ENCODE measurements at regions not wholly inside any gene's neighbourhood (a gene's known extent, or its start where the extent isn't known, plus 50 kb on each side); places are given as distances from the start of the nearest gene placed in this dataset.
"Not testable (repeated sequence)": the region's sequence is repeated elsewhere in the genome, so short reads cannot be mapped to it uniquely, and the experiment has no call there.

- WGBS, 2 donors (ENCODE audit: low coverage in 1 of 2): 89 to 94% methylated on average over 1 of the region's 1 CpG
- Histone ChIP-seq H3K4me1 (no peaks in the 10 kb centered on the region), H3K4me3 (no peak overlapping the region), H3K27ac (no peak overlapping the region), H3K9me3 (no peaks in the 10 kb centered on the region), H3K27me3 (no peaks in the 10 kb centered on the region), H3K36me3 (no peaks in the 10 kb centered on the region)
- TF ChIP-seq, protein P1, sequence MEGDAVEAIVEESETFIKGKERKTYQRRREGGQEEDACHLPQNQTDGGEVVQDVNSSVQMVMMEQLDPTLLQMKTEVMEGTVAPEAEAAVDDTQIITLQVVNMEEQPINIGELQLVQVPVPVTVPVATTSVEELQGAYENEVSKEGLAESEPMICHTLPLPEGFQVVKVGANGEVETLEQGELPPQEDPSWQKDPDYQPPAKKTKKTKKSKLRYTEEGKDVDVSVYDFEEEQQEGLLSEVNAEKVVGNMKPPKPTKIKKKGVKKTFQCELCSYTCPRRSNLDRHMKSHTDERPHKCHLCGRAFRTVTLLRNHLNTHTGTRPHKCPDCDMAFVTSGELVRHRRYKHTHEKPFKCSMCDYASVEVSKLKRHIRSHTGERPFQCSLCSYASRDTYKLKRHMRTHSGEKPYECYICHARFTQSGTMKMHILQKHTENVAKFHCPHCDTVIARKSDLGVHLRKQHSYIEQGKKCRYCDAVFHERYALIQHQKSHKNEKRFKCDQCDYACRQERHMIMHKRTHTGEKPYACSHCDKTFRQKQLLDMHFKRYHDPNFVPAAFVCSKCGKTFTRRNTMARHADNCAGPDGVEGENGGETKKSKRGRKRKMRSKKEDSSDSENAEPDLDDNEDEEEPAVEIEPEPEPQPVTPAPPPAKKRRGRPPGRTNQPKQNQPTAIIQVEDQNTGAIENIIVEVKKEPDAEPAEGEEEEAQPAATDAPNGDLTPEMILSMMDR (IDR thresholded peaks at IDR 0.05): no peak
- TF ChIP-seq POLR2AphosphoS5 (IDR thresholded peaks at IDR 0.05): no peak
- no peak for TF ChIP-seq POLR2A (IDR thresholded peaks at IDR 0.05)
- TF ChIP-seq EP300 (IDR thresholded peaks at IDR 0.05; ENCODE audit: low read depth): no peak
- DNase-seq: no peak
- in situ Hi-C loops (cut with MboI; ENCODE audit: low pct_ligation_motif_present in 1 of 4, low pct_unique_long_range_greater_than_20kb in 1 of 4, low sequenced_read_pairs in 3 of 4): loop anchor here in 3 of 4 donors (25.0 kb wide), 2 partner anchors 566 to 991 kb away; no protein-coding TSS in a partner anchor
- intact Hi-C loops (cut with DNase I; ENCODE audit: low total_unique reads): no loop called here
These were observed 709.0 kb upstream of the SEMA3D start for GRCh38 chr7:85895835-85896234.

- 80 to 83% methylated on average over 5 of the region's 5 CpGs for WGBS, 2 donors (ENCODE audit: low coverage in 1 of 2)
- H3K4me3 ChIP-seq, H3K4me1 ChIP-seq, DNase-seq, H3K27me3 ChIP-seq, H3K36me3 ChIP-seq, H3K9me3 ChIP-seq, H3K27ac ChIP-seq: not testable (repeated sequence)
- intact Hi-C loops (cut with DNase I; ENCODE audit: low total_unique reads): loop anchor here (5.0 kb wide), 1 partner anchor 570 kb away; no protein-coding TSS in a partner anchor
- in situ Hi-C loops (cut with MboI; ENCODE audit: low pct_ligation_motif_present in 1 of 4, low pct_unique_long_range_greater_than_20kb in 1 of 4, low sequenced_read_pairs in 3 of 4): loop anchor here in 3 of 4 donors (25.0 kb wide), 2 partner anchors 570 to 995 kb away; no protein-coding TSS in a partner anchor
These were observed 705.0 kb upstream of the SEMA3D start for GRCh38 chr7:85891900-85892299.

DNA sequence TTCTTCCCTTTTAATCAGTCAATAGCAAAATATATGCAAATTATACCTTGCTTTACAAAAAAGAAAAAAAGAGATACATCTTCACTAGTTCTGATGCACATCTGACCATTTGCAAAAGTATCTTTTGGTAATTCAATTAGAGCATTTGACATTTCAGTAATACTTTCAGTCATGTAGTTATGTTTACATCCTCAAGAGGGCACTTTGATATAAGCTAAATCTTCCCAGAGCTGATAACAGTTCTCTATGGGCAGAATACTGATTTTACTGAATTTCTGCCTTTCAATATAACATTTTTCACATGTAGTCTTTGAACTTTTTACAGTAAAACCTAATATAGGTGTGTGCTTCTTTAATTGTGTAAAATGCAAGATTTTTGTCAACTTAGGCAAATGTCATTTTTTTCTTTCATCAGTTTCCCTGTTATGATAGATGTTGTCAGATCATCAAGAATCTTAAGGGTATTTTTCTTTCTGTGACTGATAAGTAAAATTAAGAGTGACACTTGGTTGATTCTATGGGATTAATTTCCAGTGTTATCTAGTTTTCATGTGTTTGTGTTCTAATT lies 703.5 kb upstream of the SEMA3D start:
- Histone ChIP-seq H3K4me1 (no peaks in the 10 kb centered on the region), H3K36me3 (no peaks in the 10 kb centered on the region), H3K27me3 (no peaks in the 10 kb centered on the region), H3K9me3 (no peaks in the 10 kb centered on the region), H3K4me3 (no peak overlapping the region), H3K27ac (no peak overlapping the region)
- in situ Hi-C loops (cut with MboI; ENCODE audit: low pct_ligation_motif_present in 1 of 4, low pct_unique_long_range_greater_than_20kb in 1 of 4, low sequenced_read_pairs in 3 of 4): loop anchor here in 3 of 4 donors (25.0 kb wide), 2 partner anchors 572 to 997 kb away; no protein-coding TSS in a partner anchor
- intact Hi-C loops (cut with DNase I; ENCODE audit: low total_unique reads): loop anchor here (5.0 kb wide), 1 partner anchor 572 kb away; no protein-coding TSS in a partner anchor
- no peak for TF ChIP-seq EP300 (IDR thresholded peaks at IDR 0.05; ENCODE audit: low read depth)
- TF ChIP-seq, protein P1 (IDR thresholded peaks at IDR 0.05): peak; percentile 17 to 39 (median 27)
- DNase-seq: no peak

GRCh38 chr7:85887133-85887532 lies 700.3 kb upstream of the SEMA3D start:
- in situ Hi-C loops (cut with MboI; ENCODE audit: low pct_ligation_motif_present in 1 of 4, low pct_unique_long_range_greater_than_20kb in 1 of 4, low sequenced_read_pairs in 3 of 4): loop anchor here in 3 of 4 donors (25.0 kb wide), 2 partner anchors 575 to 1000 kb away; no protein-coding TSS in a partner anchor
- no peak for DNase-seq
- Histone ChIP-seq H3K27me3 (no peaks in the 10 kb centered on the region), H3K9me3 (no peaks in the 10 kb centered on the region), H3K27ac (no peak overlapping the region), H3K4me1 (no peaks in the 10 kb centered on the region), H3K4me3 (no peak overlapping the region), H3K36me3 (no peaks in the 10 kb centered on the region)
- intact Hi-C loops (cut with DNase I; ENCODE audit: low total_unique reads): no loop called here
- TF ChIP-seq EP300 (IDR thresholded peaks at IDR 0.05; ENCODE audit: low read depth) (no peak), POLR2A (IDR thresholded peaks at IDR 0.05) (no peak), POLR2AphosphoS5 (IDR thresholded peaks at IDR 0.05) (no peak)
- TF ChIP-seq, protein P1 (IDR thresholded peaks at IDR 0.05): no peak

- 82 to 83% methylated on average over 1 of the region's 1 CpG for WGBS, 2 donors (ENCODE audit: low coverage in 1 of 2)
- in situ Hi-C loops (cut with MboI; ENCODE audit: low pct_ligation_motif_present in 1 of 4, low pct_unique_long_range_greater_than_20kb in 1 of 4, low sequenced_read_pairs in 3 of 4): loop anchor here in 3 of 4 donors (25.0 kb wide), 2 partner anchors 580 to 1005 kb away; no protein-coding TSS in a partner anchor
These were observed 695.5 kb upstream of the SEMA3D start for GRCh38 chr7:85882335-85882734.

More at GRCh38 chr7:85882335-85882734, 695.5 kb upstream of the SEMA3D start:
- Histone ChIP-seq H3K27ac (no peak overlapping the region), H3K36me3 (no peaks in the 10 kb centered on the region), H3K4me3 (no peak overlapping the region), H3K4me1 (no peaks in the 10 kb centered on the region), H3K9me3 (no peaks in the 10 kb centered on the region), H3K27me3 (no peaks in the 10 kb centered on the region)
- TF ChIP-seq, protein P1 (IDR thresholded peaks at IDR 0.05): no peak
- no peak for TF ChIP-seq EP300 (IDR thresholded peaks at IDR 0.05; ENCODE audit: low read depth)
- TF ChIP-seq POLR2A (IDR thresholded peaks at IDR 0.05): no peak
- no peak for TF ChIP-seq POLR2AphosphoS5 (IDR thresholded peaks at IDR 0.05)
- intact Hi-C loops (cut with DNase I; ENCODE audit: low total_unique reads): no loop called here
- DNase-seq: no peak
